ENCODE measurements at regions not wholly inside any gene's neighbourhood (a gene's known extent, or its start where the extent isn't known, plus 50 kb on each side); places are given as distances from the start of the nearest gene placed in this dataset.
"Not testable (repeated sequence)": the region's sequence is repeated elsewhere in the genome, so short reads cannot be mapped to it uniquely, and the experiment has no call there.

- ATAC-seq, result no peak
- no peak overlapping the region for H3K4me2 ChIP-seq
- no peak for FAIRE-seq
- no peak overlapping the region for H3K4me3 ChIP-seq
- no peaks in the 10 kb centered on the region for H3K9me3 ChIP-seq
- DNase-seq (ENCODE audit: low read depth in 1 of 2, low spot score in 1 of 2), result no peak
- H3K4me1 ChIP-seq, result no peaks in the 10 kb centered on the region
- POLR2A ChIA-PET, result no interaction called here
- CTCF ChIA-PET, result no interaction called here
- no peak overlapping the region for H3K27ac ChIP-seq
- TF ChIP-seq SREBF2 (IDR thresholded peaks at IDR 0.05) (no peak), CHD4 (IDR thresholded peaks at IDR 0.05; ENCODE audit: borderline replicate concordance) (no peak), GATA3 (IDR thresholded peaks at IDR 0.05; ENCODE audit: borderline replicate concordance) (no peak), ZFP36 (IDR thresholded peaks at IDR 0.05; ENCODE audit: borderline replicate concordance, partially characterized antibody) (no peak), E2F6 (IDR thresholded peaks at IDR 0.05; ENCODE audit: borderline replicate concordance, low read depth) (no peak), BHLHE40 (IDR thresholded peaks at IDR 0.05; ENCODE audit: low read depth, low read length) (no peak)
- 13% methylated on average over 7 of the region's 7 CpGs for WGBS (ENCODE audit: missing lambda C conversion rate)
Measured at GRCh38 chr12:24505366-24506015, 443.4 kb downstream of the BCAT1 start.

GRCh38 chr12:24503477-24503876 is 445.4 kb downstream of the BCAT1 start:
- 3% methylated on average over 1 of the region's 1 CpG for WGBS (ENCODE audit: missing lambda C conversion rate)

GRCh38 chr12:24500831-24501230 is 448.1 kb downstream of the BCAT1 start:
- Histone ChIP-seq H3K9me3 (no peaks in the 10 kb centered on the region), H3K4me3 (no peak overlapping the region), H3K4me1 (no peaks in the 10 kb centered on the region), H3K27ac (no peak overlapping the region), H3K4me2 (no peak overlapping the region)
- CTCF ChIA-PET, result no interaction called here
- DNase-seq (ENCODE audit: low read depth in 1 of 2, low spot score in 1 of 2) (no peak), FAIRE-seq (no peak), ATAC-seq (no peak)
- TF ChIP-seq NR3C1 (IDR thresholded peaks at IDR 0.05) (no peak), ATOH8 (CRISPR knock-in tag; IDR thresholded peaks at IDR 0.05; ENCODE audit: low read depth) (no peak), HMGXB4 (CRISPR knock-in tag; IDR thresholded peaks at IDR 0.05; ENCODE audit: borderline replicate concordance) (no peak), ZNF302 (CRISPR knock-in tag; IDR thresholded peaks at IDR 0.05) (no peak), CHD2 (IDR thresholded peaks at IDR 0.05; ENCODE audit: low read length, partially characterized antibody) (no peak), ELK1 (IDR thresholded peaks at IDR 0.05; ENCODE audit: low read depth, low read length) (no peak), MAX (IDR thresholded peaks at IDR 0.05) (no peak), SREBF2 (IDR thresholded peaks at IDR 0.05) (no peak), RAD21 (conservative IDR thresholded peaks at IDR 0.05 in 1 of 2, IDR thresholded peaks at IDR 0.05 in 1 of 2) (no peak), RFX5 (IDR thresholded peaks at IDR 0.05) (no peak)
- 0% methylated on average over 2 of the region's 2 CpGs for WGBS (ENCODE audit: missing lambda C conversion rate)
- POLR2A ChIA-PET, result no interaction called here

More at GRCh38 chr12:24503477-24503876, 445.4 kb downstream of the BCAT1 start:
- CTCF ChIA-PET; ATAC-seq; POLR2A ChIA-PET; H3K27ac ChIP-seq; H3K4me2 ChIP-seq; DNase-seq (ENCODE audit: low read depth in 1 of 2, low spot score in 1 of 2); H3K4me1 ChIP-seq; H3K4me3 ChIP-seq; H3K9me3 ChIP-seq; FAIRE-seq: not testable (repeated sequence)
